Body of pancreas (tissue), 4 donors: ENCODE measurements at regions not wholly inside any gene's neighbourhood (a gene's known extent, or its start where the extent isn't known, plus 50 kb on each side); places are given as distances from the start of the nearest gene placed in this dataset.

Experiments used
- ATAC-seq: fragments of 150-250 bp; one replicate; pipeline ENCODE4 v1.9.1; 2016
- DNase-seq, 4 donors: peaks; one replicate each; pipeline ENCODE4 v3.0.0-alpha.2; 2019
- H3K27ac ChIP-seq, 4 donors: fragments of 200-600 bp; sonication (generic); 1 replicate in 3 of 4; 2 replicates in 1 of 4; pipeline versions ENCODE4 v1.5.1 to v1.6.1; 2016 to 2019; ENCODE audit warnings: mild to moderate bottlenecking in 1 of 4, mixed read lengths in 1 of 4, moderate library complexity in 1 of 4
- H3K27me3 ChIP-seq, 2 donors: fragments of 200-600 bp; sonication (generic); one replicate each; pipeline ENCODE4 v1.6.0; 2016; ENCODE audit warnings: mild to moderate bottlenecking in 1 of 2
- H3K36me3 ChIP-seq, 2 donors: fragments of 200-600 bp; sonication (generic); replicated peaks in 1 of 2; 2 replicates each; pipeline ENCODE4 v1.5.1; 2016; ENCODE audit warnings: low read depth in 2 of 2; ENCODE audit not compliant: insufficient read depth in 1 of 2
- H3K4me1 ChIP-seq: fragments of 200-600 bp; sonication (generic); one replicate; pipeline ENCODE4 v1.6.0; 2016
- H3K4me3 ChIP-seq, 2 donors: fragments of 200-600 bp; sonication (generic); 1 replicate in 1 of 2; 2 replicates in 1 of 2; pipeline ENCODE4 v1.5.1; 2016 to 2019
- H3K9me3 ChIP-seq, 3 donors: fragments of 200-600 bp; sonication (generic); 1 replicate in 2 of 3; 2 replicates in 1 of 3; pipeline ENCODE4 v1.5.1; 2016
- POLR2A ChIP-seq, 3 donors: fragments of 450-650 bp; IDR thresholded peaks; one replicate each; pipeline ENCODE4 v1.6.1; 2016; ENCODE audit warnings: antibody characterized with exemption in 3 of 3, mild to moderate bottlenecking in 2 of 3
- WGBS, 2 donors: methylation state at CpG; one replicate each; pipeline ENCODE4 v1.1.5; 2017; 5-methylcytosine and 5-hydroxymethylcytosine counted together
- intact Hi-C: fragments of 100-400 bp; cut with DNase I; formaldehyde crosslinking; loops from one replicate; pipeline ENCODE4 v1.15.1; 2023
- TF ChIP-seq, protein P1 (sequence below), 7 experiments: fragments of 450-650 bp in 4 of 7; fragments of 200-600 bp in 3 of 7; sonication (generic) in 3 of 7; IDR thresholded peaks; one replicate each; pipeline ENCODE4 v1.5.1; 2016 to 2019; ENCODE audit warnings: antibody characterized with exemption in 7 of 7

DNA sequence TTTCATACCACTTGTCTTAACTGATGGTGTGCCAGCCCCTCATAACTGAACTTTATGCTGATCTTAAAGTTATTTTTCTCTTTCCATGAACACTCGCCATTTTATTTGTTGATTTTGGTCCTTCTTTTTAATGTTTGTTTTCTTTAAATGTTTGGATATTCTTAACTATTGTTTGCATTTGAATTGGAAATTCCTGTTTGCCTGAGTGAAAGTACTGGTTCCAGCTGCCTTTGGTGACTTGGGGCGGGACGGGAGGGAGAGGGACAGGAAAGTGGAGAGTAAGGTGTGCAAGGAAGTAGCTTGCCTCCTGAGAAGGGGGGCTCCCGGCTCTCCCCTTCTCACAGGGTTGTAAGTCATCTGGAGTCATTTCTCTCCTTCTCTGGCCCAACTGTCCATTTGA is 287.1 kb upstream of the PPP2R3A start:
- Histone ChIP-seq H3K4me3 (no peak overlapping the region), H3K27me3 (no peaks in the 10 kb centered on the region), H3K9me3 (no peaks in the 10 kb centered on the region), H3K27ac (no peak overlapping the region), H3K36me3 (no peaks in the 10 kb centered on the region), H3K4me1 (no peaks in the 10 kb centered on the region)
- no peak for ATAC-seq
- intact Hi-C loops, result no loop called here
- TF ChIP-seq, protein P1, sequence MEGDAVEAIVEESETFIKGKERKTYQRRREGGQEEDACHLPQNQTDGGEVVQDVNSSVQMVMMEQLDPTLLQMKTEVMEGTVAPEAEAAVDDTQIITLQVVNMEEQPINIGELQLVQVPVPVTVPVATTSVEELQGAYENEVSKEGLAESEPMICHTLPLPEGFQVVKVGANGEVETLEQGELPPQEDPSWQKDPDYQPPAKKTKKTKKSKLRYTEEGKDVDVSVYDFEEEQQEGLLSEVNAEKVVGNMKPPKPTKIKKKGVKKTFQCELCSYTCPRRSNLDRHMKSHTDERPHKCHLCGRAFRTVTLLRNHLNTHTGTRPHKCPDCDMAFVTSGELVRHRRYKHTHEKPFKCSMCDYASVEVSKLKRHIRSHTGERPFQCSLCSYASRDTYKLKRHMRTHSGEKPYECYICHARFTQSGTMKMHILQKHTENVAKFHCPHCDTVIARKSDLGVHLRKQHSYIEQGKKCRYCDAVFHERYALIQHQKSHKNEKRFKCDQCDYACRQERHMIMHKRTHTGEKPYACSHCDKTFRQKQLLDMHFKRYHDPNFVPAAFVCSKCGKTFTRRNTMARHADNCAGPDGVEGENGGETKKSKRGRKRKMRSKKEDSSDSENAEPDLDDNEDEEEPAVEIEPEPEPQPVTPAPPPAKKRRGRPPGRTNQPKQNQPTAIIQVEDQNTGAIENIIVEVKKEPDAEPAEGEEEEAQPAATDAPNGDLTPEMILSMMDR (IDR thresholded peaks at IDR 0.05), result no peak
- TF ChIP-seq POLR2A (IDR thresholded peaks at IDR 0.05), result no peak
- 50 to 54% methylated on average over 4 of the region's 4 CpGs for WGBS, 2 donors
- no peak for DNase-seq

DNA sequence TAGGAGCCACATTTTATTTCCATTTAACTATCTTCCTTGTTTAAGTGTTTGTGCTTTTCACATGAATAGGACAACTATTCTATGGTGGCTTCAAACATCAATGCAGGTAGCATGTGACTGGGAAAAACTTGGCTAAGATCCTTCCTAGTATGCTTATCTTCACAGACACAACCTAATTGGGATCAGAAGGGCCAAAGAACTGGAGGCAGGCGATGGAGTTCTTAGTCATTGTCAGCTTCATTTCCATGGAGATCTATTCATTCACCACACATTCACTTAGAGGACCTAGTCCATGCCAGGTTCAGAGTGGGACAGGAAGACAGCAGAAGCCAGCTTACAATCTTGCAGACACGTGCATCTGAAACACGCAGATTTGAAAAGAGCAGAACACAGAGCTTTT is 277.5 kb upstream of the PPP2R3A start:
- DNase-seq (no peak), ATAC-seq (no peak)
- Histone ChIP-seq H3K4me1 (no peaks in the 10 kb centered on the region), H3K27ac (no peak overlapping the region), H3K9me3 (no peaks in the 10 kb centered on the region), H3K4me3 (no peak overlapping the region), H3K36me3 (no peaks in the 10 kb centered on the region), H3K27me3 (no peaks in the 10 kb centered on the region)
- intact Hi-C loops, result no loop called here
- TF ChIP-seq POLR2A (IDR thresholded peaks at IDR 0.05), result no peak
- TF ChIP-seq, protein P1 (IDR thresholded peaks at IDR 0.05), result no peak
- WGBS, 2 donors, result 75 to 82% methylated on average over 3 of the region's 3 CpGs

DNA sequence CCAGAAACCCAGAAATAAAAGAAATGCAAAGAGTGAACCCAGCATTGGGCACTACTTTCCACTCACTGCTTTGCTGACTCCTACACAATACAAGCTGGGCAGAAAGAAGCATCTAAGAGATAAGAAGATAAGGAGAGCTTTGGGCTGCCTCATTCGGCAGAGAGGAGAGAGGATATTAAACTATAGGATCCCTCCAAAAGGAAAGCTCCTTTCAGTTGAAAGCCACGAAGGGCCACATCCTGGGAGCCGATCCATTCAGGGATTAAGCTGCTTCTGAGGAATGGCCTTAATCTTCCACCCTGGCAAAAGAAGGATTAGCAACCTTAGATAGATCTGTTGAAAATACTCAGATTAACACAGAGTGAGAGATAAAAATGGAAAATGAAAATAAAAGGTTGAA is 274.9 kb upstream of the PPP2R3A start:
- no peak for DNase-seq

DNA sequence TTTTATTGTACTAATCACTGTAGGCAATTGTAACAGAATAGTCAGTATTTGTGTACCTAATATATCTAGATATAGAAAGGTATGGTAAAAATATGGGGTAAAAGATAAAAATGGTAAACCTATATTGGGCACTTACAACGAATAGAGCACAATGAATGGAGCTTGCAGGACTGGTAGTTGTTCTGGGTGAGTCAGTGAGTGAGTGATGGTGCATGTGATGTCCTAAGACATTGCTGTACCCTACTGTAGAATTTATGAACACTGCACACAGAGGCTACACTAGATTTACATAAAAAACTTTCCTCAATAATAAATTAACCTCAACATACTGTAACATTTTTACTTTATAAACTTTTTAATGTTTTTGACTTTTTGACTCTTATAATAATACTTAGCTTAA is 274.3 kb upstream of the PPP2R3A start:
- intact Hi-C loops, result no loop called here
- no peaks in the 10 kb centered on the region for H3K9me3 ChIP-seq
- 43 to 46% methylated on average over 1 of the region's 1 CpG for WGBS, 2 donors
- TF ChIP-seq, protein P1 (IDR thresholded peaks at IDR 0.05), result no peak
- TF ChIP-seq POLR2A (IDR thresholded peaks at IDR 0.05), result no peak
- H3K27me3 ChIP-seq, result no peaks in the 10 kb centered on the region
- H3K4me3 ChIP-seq, result no peak overlapping the region
- DNase-seq, result no peak
- no peak for ATAC-seq
- no peaks in the 10 kb centered on the region for H3K4me1 ChIP-seq
- no peaks in the 10 kb centered on the region for H3K36me3 ChIP-seq
- no peak overlapping the region for H3K27ac ChIP-seq

More for the DNA sequence above, 274.9 kb upstream of the PPP2R3A start:
- no peak for ATAC-seq
- Histone ChIP-seq H3K27ac (no peak overlapping the region), H3K4me1 (no peaks in the 10 kb centered on the region), H3K36me3 (no peaks in the 10 kb centered on the region), H3K4me3 (no peak overlapping the region), H3K27me3 (no peaks in the 10 kb centered on the region), H3K9me3 (no peaks in the 10 kb centered on the region)
- TF ChIP-seq, protein P1 (IDR thresholded peaks at IDR 0.05), result no peak
- no peak for TF ChIP-seq POLR2A (IDR thresholded peaks at IDR 0.05)
- intact Hi-C loops, result no loop called here
- WGBS, 2 donors, result 31 to 43% methylated on average over 3 of the region's 3 CpGs

DNA sequence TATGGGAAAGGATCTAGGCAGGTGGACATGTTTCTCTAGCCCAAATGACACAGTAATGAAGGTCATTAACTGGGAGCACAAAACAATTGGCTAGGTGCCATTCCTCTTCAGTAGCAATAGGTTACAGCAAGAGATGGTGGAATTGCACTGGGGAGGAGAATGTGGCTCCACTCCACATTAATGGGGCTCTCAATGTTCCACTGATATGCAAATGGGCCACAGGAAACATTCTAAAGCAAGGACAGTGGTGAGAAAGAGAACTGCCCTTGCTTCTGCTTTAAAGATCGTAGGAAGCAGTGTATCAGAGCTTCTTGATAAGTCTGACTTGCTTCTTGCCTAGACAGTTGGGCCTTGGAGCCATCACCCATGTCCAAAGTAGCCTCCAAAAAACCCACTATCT is 271.4 kb upstream of the PPP2R3A start:
- Histone ChIP-seq H3K27ac (no peak overlapping the region), H3K4me3 (no peak overlapping the region), H3K27me3 (no peaks in the 10 kb centered on the region), H3K36me3 (no peaks in the 10 kb centered on the region), H3K4me1 (no peaks in the 10 kb centered on the region), H3K9me3 (no peaks in the 10 kb centered on the region)
- ATAC-seq (no peak), DNase-seq (no peak)
- TF ChIP-seq, protein P1 (IDR thresholded peaks at IDR 0.05), result no peak
- TF ChIP-seq POLR2A (IDR thresholded peaks at IDR 0.05), result no peak
- intact Hi-C loops, result no loop called here
- 50 to 58% methylated on average over 1 of the region's 1 CpG for WGBS, 2 donors
